ENCODE measurements at regions not wholly inside any gene's neighbourhood (a gene's known extent, or its start where the extent isn't known, plus 50 kb on each side); places are given as distances from the start of the nearest gene placed in this dataset.

DNA sequence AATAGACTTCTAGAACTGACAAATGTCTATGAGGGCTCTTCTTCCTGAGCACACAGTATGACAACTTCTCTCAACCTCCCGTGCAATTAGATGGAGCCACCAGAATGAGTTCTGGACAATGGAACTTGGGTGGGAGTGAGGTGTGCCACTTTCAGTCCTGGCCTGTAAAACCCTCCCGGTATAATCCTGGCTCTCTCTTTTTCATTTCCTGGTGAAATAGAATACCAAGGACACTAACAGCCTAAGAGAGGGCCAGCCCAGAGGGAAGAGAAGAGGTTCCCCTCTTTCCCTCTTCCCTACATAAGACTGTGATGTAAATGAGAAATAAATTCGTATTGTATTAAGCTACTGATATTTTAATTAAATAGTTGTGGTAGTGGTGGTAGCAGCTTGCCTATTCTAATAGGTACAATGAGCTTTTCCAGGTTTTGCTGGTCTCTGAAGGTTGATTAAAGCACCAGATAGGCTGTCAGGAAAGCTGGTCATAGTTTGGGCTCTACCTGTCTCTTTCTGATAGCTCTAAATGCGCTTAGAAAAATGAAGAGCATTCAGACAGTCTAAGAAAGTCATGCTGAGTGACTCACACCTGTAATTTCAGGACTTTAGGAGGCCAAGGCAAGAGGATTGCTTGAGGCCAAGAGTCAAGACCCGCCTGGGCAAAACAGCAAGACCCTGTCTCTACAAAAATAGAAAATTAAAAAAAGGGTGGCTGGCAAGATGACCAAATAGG is 108.6 kb upstream of the ZNF644 start:
- no peak for TF ChIP-seq POLR2A (IDR thresholded peaks at IDR 0.05)
- TF ChIP-seq, protein P1, sequence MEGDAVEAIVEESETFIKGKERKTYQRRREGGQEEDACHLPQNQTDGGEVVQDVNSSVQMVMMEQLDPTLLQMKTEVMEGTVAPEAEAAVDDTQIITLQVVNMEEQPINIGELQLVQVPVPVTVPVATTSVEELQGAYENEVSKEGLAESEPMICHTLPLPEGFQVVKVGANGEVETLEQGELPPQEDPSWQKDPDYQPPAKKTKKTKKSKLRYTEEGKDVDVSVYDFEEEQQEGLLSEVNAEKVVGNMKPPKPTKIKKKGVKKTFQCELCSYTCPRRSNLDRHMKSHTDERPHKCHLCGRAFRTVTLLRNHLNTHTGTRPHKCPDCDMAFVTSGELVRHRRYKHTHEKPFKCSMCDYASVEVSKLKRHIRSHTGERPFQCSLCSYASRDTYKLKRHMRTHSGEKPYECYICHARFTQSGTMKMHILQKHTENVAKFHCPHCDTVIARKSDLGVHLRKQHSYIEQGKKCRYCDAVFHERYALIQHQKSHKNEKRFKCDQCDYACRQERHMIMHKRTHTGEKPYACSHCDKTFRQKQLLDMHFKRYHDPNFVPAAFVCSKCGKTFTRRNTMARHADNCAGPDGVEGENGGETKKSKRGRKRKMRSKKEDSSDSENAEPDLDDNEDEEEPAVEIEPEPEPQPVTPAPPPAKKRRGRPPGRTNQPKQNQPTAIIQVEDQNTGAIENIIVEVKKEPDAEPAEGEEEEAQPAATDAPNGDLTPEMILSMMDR (IDR thresholded peaks at IDR 0.05 in 8 of 11, conservative IDR thresholded peaks at IDR 0.05 in 3 of 11): no peak
